ENCODE measurements at regions not wholly inside any gene's neighbourhood (a gene's known extent, or its start where the extent isn't known, plus 50 kb on each side); places are given as distances from the start of the nearest gene placed in this dataset.

GRCh38 chr7:55623617-55624016 is 51.3 kb upstream of the VOPP1 start:
- no peak for DNase-seq

- DNase-seq: no peak
These were observed 49.9 kb upstream of the VOPP1 start for GRCh38 chr7:55622241-55622640.
